ENCODE measurements at regions not wholly inside any gene's neighbourhood (a gene's known extent, or its start where the extent isn't known, plus 50 kb on each side); places are given as distances from the start of the nearest gene placed in this dataset.

DNA sequence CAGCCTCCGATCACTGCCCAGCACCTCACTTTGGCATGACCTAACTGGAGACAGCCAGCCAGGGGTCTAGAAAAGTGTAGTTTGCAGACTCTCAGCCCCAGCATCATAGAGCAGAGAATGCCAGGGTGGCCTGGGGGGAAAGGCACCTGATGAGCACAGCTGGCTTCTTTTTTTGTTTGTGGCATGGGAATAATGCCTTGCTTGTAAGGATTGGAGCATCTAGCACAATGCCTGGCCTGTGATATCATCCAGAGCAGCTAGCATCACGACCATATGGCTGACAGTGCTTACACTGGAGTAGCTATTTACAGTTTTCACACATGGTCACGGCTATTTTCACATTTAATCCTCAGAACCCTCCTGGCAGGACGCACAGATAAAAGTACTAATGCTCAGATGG, 594.8 kb upstream of the B3GAT1 start:
- no peak for TF ChIP-seq POLR2A (IDR thresholded peaks at IDR 0.05)
- TF ChIP-seq, protein P1, sequence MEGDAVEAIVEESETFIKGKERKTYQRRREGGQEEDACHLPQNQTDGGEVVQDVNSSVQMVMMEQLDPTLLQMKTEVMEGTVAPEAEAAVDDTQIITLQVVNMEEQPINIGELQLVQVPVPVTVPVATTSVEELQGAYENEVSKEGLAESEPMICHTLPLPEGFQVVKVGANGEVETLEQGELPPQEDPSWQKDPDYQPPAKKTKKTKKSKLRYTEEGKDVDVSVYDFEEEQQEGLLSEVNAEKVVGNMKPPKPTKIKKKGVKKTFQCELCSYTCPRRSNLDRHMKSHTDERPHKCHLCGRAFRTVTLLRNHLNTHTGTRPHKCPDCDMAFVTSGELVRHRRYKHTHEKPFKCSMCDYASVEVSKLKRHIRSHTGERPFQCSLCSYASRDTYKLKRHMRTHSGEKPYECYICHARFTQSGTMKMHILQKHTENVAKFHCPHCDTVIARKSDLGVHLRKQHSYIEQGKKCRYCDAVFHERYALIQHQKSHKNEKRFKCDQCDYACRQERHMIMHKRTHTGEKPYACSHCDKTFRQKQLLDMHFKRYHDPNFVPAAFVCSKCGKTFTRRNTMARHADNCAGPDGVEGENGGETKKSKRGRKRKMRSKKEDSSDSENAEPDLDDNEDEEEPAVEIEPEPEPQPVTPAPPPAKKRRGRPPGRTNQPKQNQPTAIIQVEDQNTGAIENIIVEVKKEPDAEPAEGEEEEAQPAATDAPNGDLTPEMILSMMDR (IDR thresholded peaks at IDR 0.05): no peak
- TF ChIP-seq EP300 (IDR thresholded peaks at IDR 0.05; ENCODE audit: low read depth): no peak
